Upper lobe of left lung (tissue), 4 donors: ENCODE measurements at regions not wholly inside any gene's neighbourhood (a gene's known extent, or its start where the extent isn't known, plus 50 kb on each side); places are given as distances from the start of the nearest gene placed in this dataset.

Source experiments
- POLR2A ChIP-seq, 4 donors: fragments of 450-650 bp; IDR thresholded peaks; one replicate each; pipeline ENCODE4 v1.5.1; 2016 to 2017; ENCODE audit warnings: antibody characterized with exemption in 4 of 4, mild to moderate bottlenecking in 2 of 4
- TF ChIP-seq, protein P1 (sequence below), 6 experiments: fragments of 450-650 bp in 4 of 6; fragments of 200-600 bp in 2 of 6; sonication (generic) in 2 of 6; IDR thresholded peaks; one replicate each; pipeline ENCODE4 v1.5.1; 2016 to 2019; ENCODE audit warnings: antibody characterized with exemption in 6 of 6

DNA sequence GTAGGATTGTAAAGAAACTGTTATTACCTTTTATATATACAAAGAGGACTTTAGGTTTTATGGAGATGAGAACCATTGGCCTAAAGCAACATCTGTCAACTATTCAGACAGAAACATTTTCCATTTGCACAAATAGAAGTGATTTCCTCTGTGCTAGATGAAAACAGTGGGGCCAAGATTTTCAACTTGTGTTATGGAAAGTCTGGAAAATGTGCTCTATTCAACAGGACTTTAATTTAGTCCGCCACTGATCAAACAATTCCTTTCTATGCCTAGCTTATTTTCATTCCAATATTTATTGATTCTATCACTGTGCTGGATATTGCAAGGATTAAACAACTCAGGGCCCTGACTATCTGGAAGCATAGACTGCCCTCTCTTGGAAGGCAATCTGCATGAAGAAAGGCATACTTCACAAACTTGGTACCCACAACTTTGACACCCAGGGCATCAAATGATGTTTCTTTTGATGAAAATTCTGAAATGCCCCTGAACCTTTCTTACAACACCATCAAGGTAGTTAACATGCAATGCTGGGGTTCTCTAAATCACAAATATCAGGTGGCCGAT is 126.6 kb upstream of the HMHB1 start:
- TF ChIP-seq POLR2A (IDR thresholded peaks at IDR 0.05) = no peak
- TF ChIP-seq, protein P1, sequence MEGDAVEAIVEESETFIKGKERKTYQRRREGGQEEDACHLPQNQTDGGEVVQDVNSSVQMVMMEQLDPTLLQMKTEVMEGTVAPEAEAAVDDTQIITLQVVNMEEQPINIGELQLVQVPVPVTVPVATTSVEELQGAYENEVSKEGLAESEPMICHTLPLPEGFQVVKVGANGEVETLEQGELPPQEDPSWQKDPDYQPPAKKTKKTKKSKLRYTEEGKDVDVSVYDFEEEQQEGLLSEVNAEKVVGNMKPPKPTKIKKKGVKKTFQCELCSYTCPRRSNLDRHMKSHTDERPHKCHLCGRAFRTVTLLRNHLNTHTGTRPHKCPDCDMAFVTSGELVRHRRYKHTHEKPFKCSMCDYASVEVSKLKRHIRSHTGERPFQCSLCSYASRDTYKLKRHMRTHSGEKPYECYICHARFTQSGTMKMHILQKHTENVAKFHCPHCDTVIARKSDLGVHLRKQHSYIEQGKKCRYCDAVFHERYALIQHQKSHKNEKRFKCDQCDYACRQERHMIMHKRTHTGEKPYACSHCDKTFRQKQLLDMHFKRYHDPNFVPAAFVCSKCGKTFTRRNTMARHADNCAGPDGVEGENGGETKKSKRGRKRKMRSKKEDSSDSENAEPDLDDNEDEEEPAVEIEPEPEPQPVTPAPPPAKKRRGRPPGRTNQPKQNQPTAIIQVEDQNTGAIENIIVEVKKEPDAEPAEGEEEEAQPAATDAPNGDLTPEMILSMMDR (IDR thresholded peaks at IDR 0.05) = no peak
